GM12892 (cell line): ENCODE measurements at regions not wholly inside any gene's neighbourhood (a gene's known extent, or its start where the extent isn't known, plus 50 kb on each side); places are given as distances from the start of the nearest gene placed in this dataset.

ENCODE experiments used
- DNase-seq: peaks from one replicate; pipeline ENCODE4 v3.0.0; 2011; ENCODE audit not compliant: insufficient read length
- FAIRE-seq: peaks from 2 replicates; lab custom pipeline; 2011; peaks lifted over from hg19 to GRCh38; lab: Jason Lieb, UNC
- POLR2A ChIP-seq: IDR thresholded peaks from 2 replicates; pipeline ENCODE4 v1.6.1; 2011; ENCODE audit warnings: low read depth, low read length, control low read depth
- POLR2AphosphoS5 ChIP-seq: IDR thresholded peaks from 2 replicates; pipeline ENCODE4 v1.6.1; 2011; ENCODE audit warnings: low read depth, low read length, control low read depth
- TAF1 ChIP-seq: IDR thresholded peaks from 2 replicates; pipeline ENCODE4 v1.6.1; 2011; ENCODE audit warnings: low read depth, mild to moderate bottlenecking, control low read depth, low read length, borderline replicate concordance

GRCh38 chr13:61700181-61700580 lies 284.5 kb upstream of the PCDH20 start:
- no peak for DNase-seq
- TF ChIP-seq POLR2AphosphoS5 (no peak), POLR2A (no peak), TAF1 (no peak)
- no peak for FAIRE-seq

DNA sequence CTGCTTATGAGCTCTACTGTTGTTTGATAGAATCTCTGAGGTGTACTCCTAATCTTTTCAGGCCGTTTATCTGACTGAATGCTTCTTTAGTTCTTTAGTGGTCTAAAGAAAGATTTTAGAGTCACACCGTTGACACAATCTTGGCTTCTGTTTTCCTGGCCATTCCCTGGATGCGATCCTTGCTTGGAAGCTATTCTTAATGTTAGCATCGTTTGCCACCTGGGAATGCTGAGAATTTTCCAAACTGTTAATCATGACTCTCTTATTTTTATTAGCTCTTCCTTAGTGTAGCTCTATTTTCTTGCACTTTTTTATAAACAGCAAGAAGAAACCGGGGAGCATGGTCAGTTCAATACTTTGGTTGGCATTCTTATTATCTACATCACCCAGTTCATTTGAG lies 281.0 kb upstream of the PCDH20 start:
- no peak for DNase-seq
- FAIRE-seq, result no peak
- TF ChIP-seq TAF1 (no peak), POLR2A (no peak), POLR2AphosphoS5 (no peak)

DNA sequence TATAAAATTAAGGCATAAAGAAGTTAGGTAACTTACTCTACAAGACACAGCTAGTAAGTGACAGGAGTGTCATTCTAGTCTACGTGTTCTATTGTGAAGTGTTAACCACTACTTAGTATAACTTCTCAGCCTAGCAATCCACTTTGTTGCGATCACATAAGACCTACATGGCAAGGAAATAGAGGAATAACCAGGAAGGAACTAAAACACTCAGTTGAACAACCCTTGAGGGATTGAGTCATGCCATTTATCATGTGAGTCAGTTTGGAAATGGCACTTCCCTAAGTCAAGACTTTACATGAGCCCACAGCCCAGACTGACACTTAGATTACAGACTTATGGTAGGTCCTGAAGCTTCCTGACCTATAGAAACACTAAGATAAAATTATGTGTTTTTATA lies 279.5 kb upstream of the PCDH20 start:
- no peak for TF ChIP-seq POLR2A
- no peak for TF ChIP-seq POLR2AphosphoS5
- TF ChIP-seq TAF1, result no peak
- no peak for FAIRE-seq
- no peak for DNase-seq

GRCh38 chr13:61692691-61693090 lies 277.0 kb upstream of the PCDH20 start:
- DNase-seq, result no peak
- TF ChIP-seq POLR2AphosphoS5 (no peak), TAF1 (no peak), POLR2A (no peak)
- no peak for FAIRE-seq

GRCh38 chr13:61685682-61686012 lies 270.0 kb upstream of the PCDH20 start:
- TF ChIP-seq POLR2A (no peak), TAF1 (no peak), POLR2AphosphoS5 (no peak)
- no peak for DNase-seq
- FAIRE-seq, result no peak

DNA sequence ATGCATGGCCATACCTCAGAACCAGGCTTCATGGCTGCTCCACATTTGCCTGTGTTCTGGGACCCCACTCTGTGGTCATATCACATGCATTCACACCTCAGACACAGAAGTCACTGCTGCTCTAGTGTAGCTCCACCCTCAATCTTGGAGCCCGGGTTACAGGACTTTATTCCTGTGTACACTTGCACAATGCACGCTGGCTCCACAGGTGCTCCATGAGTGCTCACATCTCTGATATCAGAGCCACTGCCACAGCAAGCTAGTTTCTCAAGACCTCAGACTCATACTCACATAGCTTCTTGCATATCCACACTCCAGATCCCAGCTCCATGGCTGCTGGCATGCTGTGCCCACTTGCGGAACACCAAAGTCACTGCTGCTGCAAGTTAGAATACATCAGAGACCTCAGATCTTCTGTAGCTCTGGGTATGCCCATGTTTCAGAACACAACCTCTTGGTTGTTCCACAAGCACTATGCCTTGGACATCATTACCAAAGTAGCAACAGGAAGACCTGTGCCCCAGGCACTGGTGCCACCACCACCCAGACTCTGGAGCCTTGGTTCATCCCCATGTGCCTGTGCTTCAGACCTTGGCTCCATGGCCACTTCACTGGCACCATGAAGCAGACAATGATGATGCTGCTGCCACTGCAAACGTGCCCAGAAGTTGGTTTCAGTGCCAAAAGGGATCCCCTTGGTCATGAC lies 269.5 kb upstream of the PCDH20 start:
- no peak for DNase-seq
- no peak for TF ChIP-seq POLR2A
- TF ChIP-seq TAF1, result no peak
- no peak for TF ChIP-seq POLR2AphosphoS5
- FAIRE-seq, result no peak

- no peak for TF ChIP-seq POLR2A
- DNase-seq (no peak), FAIRE-seq (no peak)
Measured at GRCh38 chr13:61672756-61673155, 257.1 kb upstream of the PCDH20 start.

DNA sequence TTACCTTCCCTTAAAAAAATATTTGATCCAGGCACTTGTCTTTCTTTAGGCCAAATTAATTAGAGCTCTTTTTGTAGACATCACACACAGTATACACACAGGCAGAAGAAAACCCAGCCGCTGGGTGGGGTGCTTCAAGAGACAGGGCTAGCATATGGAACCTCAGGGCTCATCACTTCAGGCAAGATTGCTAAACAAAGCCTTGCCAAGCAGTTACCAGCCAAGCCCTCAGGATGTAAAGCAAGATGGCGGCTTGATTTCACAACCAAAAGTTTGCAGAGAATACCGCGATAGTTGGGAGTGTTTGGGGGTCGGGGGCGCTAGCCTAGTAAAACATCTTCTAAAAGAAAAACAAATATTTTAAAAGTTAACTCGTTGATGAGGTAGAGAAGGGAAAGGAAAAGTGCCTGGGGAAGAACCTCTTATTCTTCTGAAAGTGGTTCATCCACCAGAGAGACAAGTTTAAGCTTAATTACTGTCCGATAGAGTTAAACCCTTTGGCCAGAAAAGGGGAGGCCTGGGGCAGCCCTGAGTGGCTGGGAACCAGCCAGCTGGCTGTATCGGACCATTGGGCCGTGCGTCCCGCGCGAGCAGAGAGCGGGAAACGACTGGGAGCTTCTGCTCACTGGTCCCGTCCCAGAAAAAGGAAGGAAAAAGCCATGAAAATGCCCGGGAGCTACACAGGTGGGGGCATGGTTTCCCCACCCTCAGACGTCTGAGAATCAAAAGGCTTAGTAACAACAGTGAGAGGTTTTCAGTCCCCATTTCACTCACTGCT lies 254.9 kb upstream of the PCDH20 start:
- DNase-seq, result no peak
- FAIRE-seq, result no peak
- TF ChIP-seq TAF1 (no peak), POLR2A (no peak), POLR2AphosphoS5 (no peak)

GRCh38 chr13:61664801-61665705 lies 249.4 kb upstream of the PCDH20 start:
- TF ChIP-seq POLR2AphosphoS5 (no peak), TAF1 (no peak), POLR2A (no peak)
- DNase-seq, result no peak
- no peak for FAIRE-seq

DNA sequence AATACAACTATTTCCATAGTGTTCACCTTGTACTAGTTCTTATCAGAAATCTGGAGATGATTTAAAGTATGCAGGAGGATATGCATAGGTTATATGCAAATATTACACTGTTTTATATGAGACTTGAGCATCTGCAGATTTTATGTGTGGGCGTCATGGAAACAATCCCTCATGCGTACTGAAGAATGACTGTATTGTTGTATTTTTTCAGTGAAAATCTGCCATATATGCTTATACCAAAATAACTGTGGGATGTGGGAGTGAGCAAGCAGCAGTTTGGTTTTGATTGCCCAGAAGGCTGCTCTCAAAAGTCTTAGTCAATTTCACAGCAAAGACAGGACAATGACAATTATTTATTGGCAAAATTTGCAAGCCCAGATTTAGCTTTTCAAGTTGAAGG lies 238.8 kb upstream of the PCDH20 start:
- FAIRE-seq, result no peak
- no peak for TF ChIP-seq POLR2A
- TF ChIP-seq POLR2AphosphoS5, result no peak
- TF ChIP-seq TAF1, result no peak
- no peak for DNase-seq

DNA sequence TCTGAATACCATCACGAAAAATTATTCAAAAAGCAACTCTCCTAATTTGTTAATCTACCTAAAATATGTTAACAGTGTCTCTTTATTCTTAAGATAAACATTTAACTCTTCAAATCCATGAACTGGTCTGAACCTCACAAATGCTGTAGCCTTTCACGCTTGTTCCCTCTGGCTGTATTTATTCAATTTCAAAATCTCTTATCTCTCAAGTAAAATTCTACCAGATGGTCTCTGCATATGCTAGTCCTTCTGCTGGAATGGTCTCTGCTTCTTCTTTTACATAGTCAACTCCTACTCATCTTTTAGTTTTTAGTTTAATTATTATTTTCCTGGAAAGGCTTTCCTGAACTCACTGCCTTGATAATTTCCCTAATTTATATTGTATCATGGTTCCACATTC lies 232.9 kb upstream of the PCDH20 start:
- TF ChIP-seq POLR2A, result no peak
- no peak for TF ChIP-seq POLR2AphosphoS5
- no peak for TF ChIP-seq TAF1
- no peak for FAIRE-seq

DNA sequence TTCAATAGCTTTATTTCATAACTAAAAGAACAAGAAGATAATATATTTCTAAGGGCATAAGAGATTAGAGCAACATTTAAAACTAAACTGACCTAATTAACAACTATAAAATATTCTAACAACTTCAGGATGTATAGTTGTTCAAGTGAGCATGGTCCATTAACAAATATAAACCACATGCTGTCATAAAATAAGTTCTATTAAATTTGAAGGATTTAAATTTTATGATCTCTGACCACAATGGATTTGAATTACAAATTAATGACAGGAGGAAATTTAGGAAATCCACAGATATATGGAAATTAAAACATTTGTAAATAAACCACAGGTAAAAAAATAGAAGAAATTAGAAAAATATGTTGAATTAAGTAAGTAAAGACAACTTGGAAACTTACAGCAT lies 196.5 kb upstream of the PCDH20 start:
- DNase-seq (no peak), FAIRE-seq (no peak)
- TF ChIP-seq TAF1, result no peak
- TF ChIP-seq POLR2A, result no peak
- no peak for TF ChIP-seq POLR2AphosphoS5

More for the DNA sequence above, 232.9 kb upstream of the PCDH20 start:
- DNase-seq, result no peak
